Fibroblast of the conjunctiva (primary cell): ENCODE measurements at regions not wholly inside any gene's neighbourhood (a gene's known extent, or its start where the extent isn't known, plus 50 kb on each side); places are given as distances from the start of the nearest gene placed in this dataset.

Experiments used
- DNase-seq: peaks from one replicate; pipeline ENCODE4 v3.0.0-alpha.2; 2010; ENCODE audit warnings: low read depth

DNA sequence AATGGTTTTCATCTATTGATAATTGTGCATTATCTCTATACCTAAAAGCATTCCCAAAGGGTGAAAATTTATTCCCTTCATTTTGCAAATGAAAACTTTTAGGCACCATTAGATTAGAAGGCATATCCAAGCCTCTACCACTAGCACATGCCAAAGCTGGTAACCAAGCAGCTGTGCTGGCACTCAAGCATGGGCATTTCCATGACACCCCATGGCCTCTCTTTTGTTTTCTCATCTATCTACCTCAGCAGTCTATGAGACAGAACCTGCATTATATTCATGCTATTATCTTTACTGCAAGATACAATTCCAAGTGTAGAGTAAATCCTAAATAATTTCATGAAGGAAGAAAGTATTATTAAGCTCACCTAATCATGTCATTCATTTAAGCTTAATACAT lies 334.3 kb upstream of the LRRC7 start:
- no peak for DNase-seq

DNA sequence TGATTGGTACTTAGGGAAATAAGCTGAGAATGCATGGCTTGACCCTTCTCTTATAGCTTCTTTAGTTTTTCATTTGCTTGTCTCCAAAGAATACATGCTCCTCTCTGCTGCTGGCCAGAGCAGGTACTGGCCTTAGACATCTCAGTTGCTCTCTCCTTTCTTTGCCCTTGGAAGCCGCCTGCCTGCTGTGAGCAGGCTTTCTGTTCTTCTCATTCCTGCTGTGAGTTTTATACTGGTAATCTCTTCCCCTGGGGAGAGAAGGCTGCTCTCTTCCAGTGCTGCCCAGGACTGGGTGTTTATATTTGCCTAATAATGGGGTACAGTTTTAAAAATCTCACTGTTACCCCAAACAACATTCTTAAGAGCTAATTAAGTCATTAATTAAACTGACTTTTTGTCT lies 323.5 kb upstream of the LRRC7 start:
- no peak for DNase-seq

DNA sequence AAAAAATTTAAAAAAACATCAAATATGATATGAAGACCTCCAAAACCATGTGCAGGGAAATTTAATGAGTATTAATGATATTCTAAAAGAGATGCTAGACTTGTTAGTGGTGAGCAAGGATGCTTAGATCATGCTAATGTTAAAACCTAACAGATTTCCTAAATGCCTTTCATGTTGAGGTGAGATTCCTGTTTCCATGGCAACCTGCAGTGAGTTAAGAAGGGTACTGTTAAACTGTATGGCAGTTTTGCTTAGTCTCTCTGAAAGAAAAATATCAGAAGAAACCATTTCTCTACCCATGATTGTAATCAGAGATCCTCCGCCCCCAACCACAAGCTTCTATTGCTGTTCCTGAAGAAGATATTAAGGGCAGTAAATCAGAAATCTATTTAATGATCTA lies 321.6 kb upstream of the LRRC7 start:
- no peak for DNase-seq

DNA sequence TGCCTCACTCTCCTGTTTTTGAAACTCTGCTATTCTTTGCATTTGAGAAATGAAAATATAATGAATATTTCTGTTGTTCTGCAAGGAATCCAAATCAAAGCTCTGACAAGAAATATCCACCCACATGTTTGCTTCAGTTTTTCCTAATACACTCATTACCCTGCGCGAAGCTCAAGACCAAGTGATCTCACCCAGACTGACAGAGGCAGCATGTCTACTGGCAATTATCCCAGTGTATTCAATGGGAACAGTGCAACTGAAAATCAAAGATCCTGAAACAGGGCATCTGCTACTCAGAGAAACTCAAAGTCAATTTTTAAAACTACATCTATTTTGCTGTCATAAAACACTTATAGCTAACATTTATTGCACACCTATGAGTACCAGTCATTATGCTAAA lies 321.0 kb upstream of the LRRC7 start:
- no peak for DNase-seq

DNA sequence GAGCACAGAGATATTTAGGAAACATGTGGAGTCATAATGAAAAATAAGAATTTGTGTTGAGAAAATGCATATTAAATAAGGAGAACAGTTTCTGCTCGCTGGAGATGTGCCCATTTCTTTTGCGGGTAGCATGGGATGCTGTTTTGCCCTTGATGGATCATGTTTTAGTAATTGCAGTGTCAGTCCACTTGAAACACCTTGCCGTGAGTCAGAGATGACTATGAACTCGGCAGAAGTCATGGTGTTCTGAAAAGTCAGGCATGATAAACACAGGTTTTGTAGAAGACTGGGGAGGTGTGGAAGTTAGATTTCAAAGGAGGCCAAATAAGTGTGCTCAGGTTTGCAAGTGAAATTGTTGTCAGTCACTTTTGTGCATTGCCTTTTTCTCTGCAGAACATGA lies 315.0 kb upstream of the LRRC7 start:
- DNase-seq: no peak

DNA sequence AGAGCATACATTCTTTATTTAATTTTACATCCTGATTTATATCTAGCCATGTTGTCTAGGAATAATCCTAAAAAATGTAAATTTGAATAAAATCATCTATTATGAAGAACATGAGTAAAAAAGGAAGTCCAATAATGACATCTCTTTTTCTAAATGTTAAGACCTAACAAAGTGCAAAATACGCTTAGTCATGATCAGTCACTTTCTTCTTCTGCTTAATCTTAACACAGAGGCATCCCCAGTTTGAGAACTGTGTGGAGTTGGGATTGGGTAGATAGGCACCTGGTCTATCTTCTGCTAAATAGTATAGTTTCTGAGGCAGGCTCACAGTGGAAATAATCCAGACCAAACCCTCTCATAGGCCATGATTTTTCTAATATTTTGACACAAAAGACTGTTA lies 311.7 kb upstream of the LRRC7 start:
- no peak for DNase-seq

DNA sequence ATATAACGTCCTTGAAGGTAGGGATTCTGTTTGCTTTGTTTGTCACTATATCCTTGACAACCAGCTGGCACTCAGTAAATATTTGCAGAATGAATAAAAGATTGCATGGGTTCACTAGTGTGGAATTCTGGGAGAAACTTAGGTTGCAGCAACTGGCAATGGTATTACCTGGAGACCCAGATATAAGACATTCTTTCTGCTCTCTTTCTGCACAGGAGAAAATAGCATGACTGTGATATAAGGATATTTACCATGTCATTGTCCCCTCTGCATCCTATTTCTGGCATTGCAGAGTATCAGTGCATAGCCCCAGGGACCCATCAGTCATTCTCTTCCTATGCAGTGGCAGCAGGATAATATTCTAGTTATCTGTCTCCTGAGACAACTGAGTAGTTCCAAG lies 308.9 kb upstream of the LRRC7 start:
- DNase-seq: no peak

DNA sequence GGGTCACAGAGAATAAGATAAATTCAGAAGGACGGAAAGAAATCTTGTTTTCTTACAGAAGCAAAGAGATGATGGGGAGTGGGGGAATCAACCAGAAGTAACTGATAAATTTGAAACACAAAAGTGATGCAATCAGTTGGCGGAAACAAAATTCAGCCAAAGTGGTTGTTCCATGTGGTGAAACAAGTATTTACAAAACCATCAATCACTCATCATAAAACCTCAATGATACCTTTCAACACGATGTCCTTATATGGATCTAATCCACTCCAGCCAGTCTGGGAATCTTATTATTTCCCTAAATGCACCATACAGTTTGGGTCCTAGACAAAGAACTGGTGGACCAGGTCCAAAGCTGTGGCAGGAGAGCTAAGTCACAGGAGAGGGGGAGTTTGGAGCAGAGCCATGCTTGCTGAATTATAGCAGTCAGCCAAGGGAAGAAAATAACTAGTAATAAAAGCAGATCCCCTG lies 303.8 kb upstream of the LRRC7 start:
- DNase-seq: no peak

DNA sequence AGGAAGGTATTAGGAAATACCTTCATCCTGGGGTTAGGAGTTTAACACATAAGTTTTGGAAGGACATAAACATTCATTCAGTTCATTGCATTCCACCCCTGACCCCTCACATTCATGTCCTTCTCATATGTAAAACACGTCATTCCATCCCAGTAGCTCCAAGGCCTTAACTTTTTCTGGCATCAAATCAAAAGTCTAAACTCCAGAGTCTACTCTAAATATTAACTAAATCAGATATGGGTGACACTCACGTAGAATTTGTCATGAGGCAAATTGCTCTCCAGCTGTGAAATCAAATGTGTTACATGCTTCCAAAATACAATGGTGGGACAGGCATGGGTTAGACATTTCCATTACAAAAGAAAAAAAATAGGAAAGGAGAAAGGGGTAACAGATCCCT lies 298.2 kb upstream of the LRRC7 start:
- no peak for DNase-seq

DNA sequence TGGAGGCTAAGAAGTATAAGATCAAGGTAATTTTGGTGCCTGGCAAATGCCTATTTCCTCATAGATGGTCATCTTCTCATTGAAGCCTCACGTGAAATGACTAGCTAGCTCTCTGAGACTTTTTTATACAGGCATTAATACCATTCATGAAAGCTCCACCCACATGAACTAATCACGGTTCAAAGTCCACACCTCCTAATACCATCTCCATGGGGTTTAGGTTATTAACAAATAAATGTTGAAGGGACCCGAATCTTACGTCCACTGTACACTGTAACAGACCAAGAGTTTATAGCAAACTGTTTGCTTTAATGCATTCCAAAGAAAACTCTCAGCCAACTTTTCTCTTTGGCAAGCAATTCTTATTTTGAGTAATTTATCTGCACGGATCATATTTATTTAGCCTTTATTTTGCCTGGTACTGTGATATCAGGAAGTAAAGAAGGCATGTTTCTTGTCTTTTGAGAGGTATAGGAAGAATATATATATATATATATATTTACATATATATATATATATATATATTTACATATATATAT lies 296.1 kb upstream of the LRRC7 start:
- no peak for DNase-seq

DNA sequence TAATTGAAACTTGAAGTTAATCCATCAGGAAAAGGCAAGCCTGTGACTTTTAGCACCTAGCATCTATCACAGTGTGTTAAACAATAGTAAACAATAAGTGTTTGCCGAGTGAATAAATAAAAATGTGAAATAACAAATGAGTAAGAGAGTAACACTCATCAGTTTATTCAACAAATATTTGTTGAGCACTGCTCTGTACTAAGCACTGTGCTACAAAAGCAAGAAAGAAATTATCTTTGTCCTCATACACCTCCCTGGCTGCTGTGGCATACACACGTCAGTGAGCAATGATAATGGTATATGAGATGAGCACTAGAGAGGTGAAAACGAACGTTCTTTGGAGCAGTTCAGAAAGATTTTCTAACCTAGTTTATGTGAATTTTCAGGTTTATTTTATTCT lies 295.0 kb upstream of the LRRC7 start:
- DNase-seq: no peak

DNA sequence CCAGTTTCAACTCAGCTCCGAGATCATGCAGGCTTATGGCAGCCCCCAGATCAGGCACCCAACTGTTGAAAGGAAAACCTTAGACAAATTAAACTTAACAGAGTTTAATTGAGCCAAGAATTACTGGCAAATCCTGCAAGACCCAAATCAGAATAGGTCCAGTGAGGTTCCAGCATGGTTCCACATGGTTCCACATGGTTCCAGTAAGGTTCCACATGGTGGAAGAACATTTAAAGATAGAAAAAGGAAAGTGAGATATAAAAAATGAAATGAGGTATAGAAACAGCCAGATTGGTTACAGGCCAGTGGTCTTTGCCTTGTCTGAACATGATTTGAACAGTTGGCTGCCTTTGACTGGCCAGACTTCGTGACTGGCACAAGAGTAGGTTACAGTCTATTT lies 288.8 kb upstream of the LRRC7 start:
- no peak for DNase-seq

DNA sequence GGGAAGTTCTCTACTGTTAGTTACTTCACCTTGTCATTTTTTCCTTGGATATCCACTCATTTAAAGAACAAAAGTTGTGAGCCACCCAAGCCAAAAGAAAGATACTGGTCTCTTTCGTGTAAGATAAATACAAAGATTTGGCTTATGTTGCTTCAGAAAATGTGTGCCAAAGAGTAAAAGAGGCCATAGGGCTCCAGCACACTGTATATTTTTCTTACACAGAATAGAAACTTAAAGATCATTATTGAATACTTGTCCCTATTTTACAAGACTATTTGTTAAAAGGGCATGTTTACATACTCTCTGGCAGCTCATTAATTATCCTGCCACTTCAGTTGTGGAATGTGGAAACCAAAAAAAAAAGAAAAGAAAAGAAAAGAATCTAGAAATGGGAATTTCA lies 284.2 kb upstream of the LRRC7 start:
- no peak for DNase-seq

DNA sequence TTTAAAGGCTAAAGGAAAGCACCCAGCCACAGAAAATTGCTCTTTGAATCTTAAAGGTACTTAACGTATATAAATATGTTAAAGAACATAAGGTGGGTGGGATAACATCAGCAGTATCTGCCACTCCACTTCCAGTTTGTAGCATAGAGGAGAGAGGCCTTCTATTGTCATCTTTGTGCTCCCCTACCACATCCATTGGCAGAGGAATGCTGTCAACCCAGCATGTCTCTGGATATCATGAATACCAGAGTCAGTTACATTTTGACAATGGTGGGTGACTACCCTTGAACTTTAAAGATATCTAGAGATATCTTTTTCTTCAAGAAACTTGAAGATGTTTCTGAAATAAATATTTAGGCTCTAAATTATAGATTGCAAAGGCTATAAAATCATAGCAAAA lies 283.2 kb upstream of the LRRC7 start:
- DNase-seq: no peak

DNA sequence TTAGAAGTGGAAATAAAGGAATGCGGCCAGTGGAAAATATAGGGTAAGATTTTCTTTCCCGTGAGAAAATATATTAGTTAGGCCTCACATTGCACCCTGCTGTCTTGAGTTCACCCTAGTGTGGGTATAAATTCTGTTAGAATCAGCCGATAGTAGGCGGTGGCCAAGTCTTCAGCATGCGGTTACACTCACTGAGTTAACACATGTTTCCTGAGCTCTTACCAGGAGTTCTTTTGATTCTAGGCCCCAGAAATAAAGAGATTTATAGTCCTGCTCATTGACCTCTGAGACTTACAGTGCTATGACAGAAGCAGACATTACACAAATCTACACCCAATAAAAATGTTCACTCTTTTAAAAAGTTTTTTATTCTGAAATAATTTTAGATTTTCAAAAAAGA lies 279.3 kb upstream of the LRRC7 start:
- no peak for DNase-seq

DNA sequence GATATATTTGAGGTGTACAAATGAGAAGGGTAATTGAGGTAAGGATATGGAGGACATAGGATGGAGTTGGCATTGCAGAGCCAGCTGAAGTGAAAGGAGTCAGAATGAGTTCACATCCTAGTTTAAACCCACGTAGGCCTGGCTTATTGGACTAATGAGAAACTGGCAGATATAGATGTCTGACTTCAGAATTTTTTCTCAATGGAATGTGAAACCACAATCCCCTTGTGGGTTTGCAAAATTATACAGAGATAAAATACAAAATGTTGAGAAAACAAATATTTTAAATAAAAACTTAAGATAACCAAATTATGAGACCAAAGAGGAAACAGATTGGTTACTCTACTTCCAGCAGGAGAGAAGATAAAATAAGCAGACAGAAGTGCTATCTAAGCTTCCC lies 277.4 kb upstream of the LRRC7 start:
- DNase-seq: no peak

DNA sequence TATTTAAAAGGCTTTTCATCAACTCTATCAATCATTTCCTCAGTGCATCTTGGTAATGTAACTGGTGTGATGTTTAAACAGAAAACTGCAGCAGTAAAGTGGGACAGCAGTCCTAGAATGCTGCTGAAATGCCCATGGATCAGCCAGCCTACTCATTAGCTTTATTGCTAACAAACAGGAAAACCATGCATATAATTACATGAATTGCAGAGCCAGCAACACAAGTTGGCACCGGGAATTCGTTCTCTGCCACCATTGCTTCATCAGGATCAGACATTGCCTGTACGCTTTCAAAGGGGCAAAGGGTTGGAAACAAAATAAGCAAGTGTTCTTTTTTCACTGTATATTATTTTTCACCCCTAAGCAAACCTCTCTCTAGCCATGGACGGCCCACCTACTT lies 276.2 kb upstream of the LRRC7 start:
- no peak for DNase-seq

DNA sequence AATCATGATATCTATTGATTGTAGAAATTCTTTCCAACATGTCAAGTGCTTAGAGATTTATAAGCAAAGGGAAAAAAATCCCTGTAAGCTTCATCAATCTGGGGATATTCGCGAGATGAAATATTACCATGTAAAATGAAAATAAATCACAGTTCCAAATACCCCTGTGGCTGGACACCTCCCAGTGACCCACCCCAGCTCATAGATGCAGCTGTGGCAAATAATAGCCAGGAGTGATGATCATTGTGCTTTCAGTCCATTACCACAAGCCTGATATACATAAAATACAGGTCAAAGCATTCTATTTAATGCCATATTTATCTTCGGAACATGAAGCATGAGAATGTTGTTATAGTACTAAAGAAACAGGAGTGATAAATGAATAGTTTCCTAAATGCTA lies 274.9 kb upstream of the LRRC7 start:
- DNase-seq: no peak

DNA sequence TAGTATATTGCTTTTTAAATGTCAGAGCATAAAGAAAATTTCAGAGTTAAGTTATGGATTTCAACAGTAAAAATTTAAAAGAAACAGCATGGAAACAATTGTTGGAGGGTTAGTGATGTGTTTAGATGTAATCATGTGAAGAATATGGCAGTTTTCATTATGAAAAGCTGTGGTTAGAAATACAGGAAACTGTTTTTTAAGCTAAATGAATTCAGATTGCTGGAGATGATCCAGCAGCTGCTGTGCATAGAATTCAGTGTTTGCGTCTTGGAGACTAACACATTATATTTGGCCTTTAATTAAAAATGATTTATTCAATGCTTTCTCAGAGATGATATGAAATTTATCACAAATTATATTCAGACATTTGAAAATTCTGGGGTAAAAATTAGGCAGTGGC lies 273.6 kb upstream of the LRRC7 start:
- no peak for DNase-seq

DNA sequence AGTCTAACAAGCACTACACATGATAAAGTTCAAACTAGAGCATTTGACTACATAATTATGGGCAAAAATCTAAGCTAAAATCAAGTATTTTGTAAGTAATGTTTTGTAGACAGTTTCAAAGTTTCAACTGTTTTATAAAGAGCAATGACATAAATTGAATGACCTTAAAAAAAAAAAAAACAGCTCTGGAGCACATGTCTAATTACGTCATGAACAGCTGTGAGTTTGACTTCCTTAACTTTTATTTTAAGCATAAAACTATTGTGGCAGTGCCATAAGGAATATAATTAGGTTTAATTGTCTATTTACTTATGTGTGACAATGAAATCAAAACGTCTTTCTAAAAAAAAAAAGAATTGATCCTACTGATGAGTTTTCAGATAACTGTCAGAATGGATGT lies 272.5 kb upstream of the LRRC7 start:
- DNase-seq: no peak

DNA sequence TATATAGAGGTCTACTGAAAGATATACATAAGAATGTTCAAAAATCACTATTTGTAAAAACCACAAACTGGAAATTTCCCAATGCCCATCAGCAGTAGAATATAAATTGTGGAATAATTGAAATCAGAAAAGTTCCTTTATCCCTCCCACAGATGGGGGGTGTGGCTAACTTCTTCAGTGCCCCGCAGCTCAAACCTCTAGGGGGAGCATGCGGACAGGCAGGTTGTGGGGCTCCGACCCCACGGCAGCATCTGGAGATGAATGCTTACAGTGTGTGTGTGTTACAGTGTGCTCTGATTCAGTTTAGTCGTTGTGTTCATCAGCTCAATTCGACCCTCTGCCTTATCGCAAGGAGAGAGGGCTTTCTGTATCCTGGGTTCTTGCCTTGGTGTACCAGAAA lies 262.1 kb upstream of the LRRC7 start:
- DNase-seq: no peak

DNA sequence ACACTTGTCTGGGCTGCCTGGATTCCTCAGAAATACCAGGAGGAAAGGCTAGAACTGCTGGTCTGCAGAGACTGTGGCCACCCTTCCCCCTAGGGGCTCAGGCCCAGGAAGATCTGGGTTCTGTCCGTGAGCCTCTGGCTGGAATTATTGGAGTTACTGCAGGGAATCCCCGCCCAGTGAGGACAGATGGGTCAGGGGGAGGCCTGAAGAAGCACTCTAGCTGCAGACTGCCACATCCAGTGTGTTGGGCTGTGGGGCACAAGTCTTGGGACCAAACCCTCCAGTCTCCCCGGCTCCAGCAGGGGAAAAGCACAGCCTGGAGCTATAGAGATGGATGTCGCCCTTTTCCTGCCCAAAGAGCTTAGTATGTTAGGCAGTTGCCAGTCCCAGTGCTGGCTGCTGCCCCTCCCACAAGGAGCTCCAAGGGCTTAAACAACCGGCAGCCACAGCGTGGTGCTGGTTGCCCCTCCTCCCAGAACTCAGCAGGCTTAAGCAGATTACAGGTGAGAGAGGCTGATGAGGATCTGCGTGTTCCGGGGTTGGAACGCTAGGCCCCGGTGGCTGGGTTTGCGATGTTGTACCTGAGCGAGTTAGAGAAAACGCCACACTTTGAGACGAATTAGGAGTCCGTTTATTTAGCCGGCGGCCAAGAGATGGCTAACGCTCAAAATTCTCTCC lies 255.5 kb upstream of the LRRC7 start:
- no peak for DNase-seq

DNA sequence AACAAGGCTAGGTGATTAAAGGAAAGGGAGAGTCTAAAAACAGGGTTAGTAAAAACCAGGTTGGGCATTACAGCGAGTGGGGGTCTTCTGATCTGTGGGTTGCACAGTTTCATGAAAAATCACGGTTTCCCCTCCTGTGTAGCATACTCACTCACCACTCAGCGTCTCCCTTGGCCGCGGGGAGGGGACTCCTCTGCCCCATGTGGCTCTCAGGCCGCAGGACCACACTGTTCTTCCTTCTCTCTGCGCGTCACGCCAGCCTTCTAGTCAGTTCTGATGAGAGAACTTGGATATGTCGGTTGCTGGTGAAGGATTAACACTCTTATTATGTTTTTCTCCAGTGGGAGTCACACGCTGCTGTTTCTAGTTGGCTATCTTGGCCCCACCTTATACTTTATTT lies 254.6 kb upstream of the LRRC7 start:
- no peak for DNase-seq

DNA sequence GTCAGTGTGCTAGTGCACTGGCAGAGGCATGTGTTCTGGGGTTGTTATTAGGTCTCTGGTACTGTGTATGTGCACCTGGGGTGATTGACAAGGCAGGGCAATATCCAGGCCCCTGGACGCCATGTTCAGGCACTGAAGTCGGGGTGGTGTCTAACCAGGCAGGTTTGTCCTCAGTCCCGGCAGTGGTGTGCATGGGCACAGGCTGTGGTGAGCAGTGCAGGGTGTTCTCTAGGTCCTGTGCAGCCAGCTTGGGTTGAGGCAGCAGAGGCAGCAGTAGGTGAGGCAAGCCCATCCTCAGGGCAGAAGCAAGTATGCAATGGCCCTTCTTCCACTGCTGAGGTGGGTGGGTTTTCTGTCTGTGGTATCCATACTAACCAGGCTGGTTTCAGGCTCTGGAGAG lies 252.3 kb upstream of the LRRC7 start:
- DNase-seq: no peak

DNA sequence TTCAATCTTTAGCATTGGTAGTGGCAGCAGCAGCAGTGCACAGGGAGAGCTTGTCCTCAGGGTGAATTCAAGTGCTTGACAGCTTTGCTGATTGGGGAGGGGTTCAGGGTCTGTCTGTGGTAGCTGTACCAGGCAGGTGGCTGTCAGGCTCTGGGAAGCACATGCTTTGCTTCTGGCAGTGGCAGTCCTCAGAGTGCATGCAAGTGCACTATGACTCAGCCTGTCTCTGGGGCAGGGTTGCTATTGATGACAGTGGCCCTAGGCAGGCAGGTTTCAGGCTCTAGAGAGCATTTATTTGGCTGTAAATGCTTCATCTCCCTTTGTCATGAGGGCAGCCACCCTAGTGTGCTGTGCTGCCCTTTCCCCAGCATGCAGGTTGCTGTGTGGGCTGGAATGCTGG lies 251.9 kb upstream of the LRRC7 start:
- DNase-seq: no peak
